ENCODE measurements at regions not wholly inside any gene's neighbourhood (a gene's known extent, or its start where the extent isn't known, plus 50 kb on each side); places are given as distances from the start of the nearest gene placed in this dataset.

- no peak for DNase-seq (ENCODE audit: low spot score)
- H3K27me3 Mint-ChIP-seq (ENCODE audit: low read depth), result no peaks in the 10 kb centered on the region
- ATAC-seq, result no peak
- H3K27ac Mint-ChIP-seq, result no peak overlapping the region
- H3K36me3 Mint-ChIP-seq, result no peaks in the 10 kb centered on the region
- TF ChIP-seq GRHL2 (CRISPR knock-in tag; IDR thresholded peaks at IDR 0.05; ENCODE audit: insufficient replicate concordance, severe bottlenecking) (no peak), PRDM15 (CRISPR knock-in tag; IDR thresholded peaks at IDR 0.05) (no peak)
- H3K4me3 Mint-ChIP-seq, result no peak overlapping the region
- peaks cover 10% of the 10 kb centered on the region for H3K4me1 Mint-ChIP-seq
- no peaks in the 10 kb centered on the region for H3K9me3 Mint-ChIP-seq
- POLR2A ChIA-PET, result no interaction called here
- CTCF ChIA-PET, result no interaction called here
Observed at GRCh38 chr9:26176628-26177027, 498.4 kb upstream of the TUSC1 start.

- Mint-ChIP-seq H3K36me3 (no peaks in the 10 kb centered on the region), H3K27ac (no peak overlapping the region), H3K4me3 (no peak overlapping the region), H3K27me3 (ENCODE audit: low read depth) (no peaks in the 10 kb centered on the region), H3K9me3 (no peaks in the 10 kb centered on the region), H3K4me1 (peaks cover 21% of the 10 kb centered on the region)
- DNase-seq (ENCODE audit: low spot score), result no peak
- ChIA-PET CTCF (no interaction called here), POLR2A (no interaction called here)
- TF ChIP-seq SP1 (CRISPR knock-in tag; conservative IDR thresholded peaks at IDR 0.05), result no peak
- no peak for TF ChIP-seq ZNF281 (CRISPR knock-in tag; IDR thresholded peaks at IDR 0.05)
- TF ChIP-seq ZNF532 (CRISPR knock-in tag; IDR thresholded peaks at IDR 0.05; ENCODE audit: borderline replicate concordance), result no peak
- no peak for TF ChIP-seq HMGA2 (CRISPR knock-in tag; IDR thresholded peaks at IDR 0.05)
- TF ChIP-seq JUN (CRISPR knock-in tag; IDR thresholded peaks at IDR 0.05), result no peak
- no peak for TF ChIP-seq ETV6 (CRISPR knock-in tag; IDR thresholded peaks at IDR 0.05)
- ATAC-seq, result no peak
Observed at GRCh38 chr9:26175264-26175663, 497.0 kb upstream of the TUSC1 start.

- POLR2A ChIA-PET, result no interaction called here
- no peak for DNase-seq (ENCODE audit: low spot score)
- Mint-ChIP-seq H3K27ac (peak overlapping the region; percentile 28; the same call in 1 of the 2 replicates), H3K9me3 (no peaks in the 10 kb centered on the region), H3K4me1 (peaks cover 28% of the 10 kb centered on the region), H3K27me3 (ENCODE audit: low read depth) (no peaks in the 10 kb centered on the region; the same call in 1 of the 2 replicates), H3K36me3 (no peaks in the 10 kb centered on the region), H3K4me3 (no peak overlapping the region)
- no peak for TF ChIP-seq SMAD4 (CRISPR knock-in tag; IDR thresholded peaks at IDR 0.05)
- no peak for TF ChIP-seq ZBTB43 (CRISPR knock-in tag; IDR thresholded peaks at IDR 0.05)
- no peak for TF ChIP-seq PRRX2 (CRISPR knock-in tag; IDR thresholded peaks at IDR 0.05)
- no peak for TF ChIP-seq MAX (CRISPR knock-in tag; IDR thresholded peaks at IDR 0.05)
- ATAC-seq, result no peak
- CTCF ChIA-PET, result no interaction called here
Observed at GRCh38 chr9:26172301-26172700, 494.1 kb upstream of the TUSC1 start.
